Lower leg skin (tissue), 3 donors: ENCODE measurements at regions not wholly inside any gene's neighbourhood (a gene's known extent, or its start where the extent isn't known, plus 50 kb on each side); places are given as distances from the start of the nearest gene placed in this dataset.

Experiments used
- POLR2A ChIP-seq, 2 donors: fragments of 450-650 bp; IDR thresholded peaks; one replicate each; pipeline ENCODE4 v1.6.1; 2016 to 2017; ENCODE audit warnings: antibody characterized with exemption in 2 of 2, mild to moderate bottlenecking in 1 of 2, moderate library complexity in 1 of 2
- TF ChIP-seq, protein P1 (sequence below), 3 donors: fragments of 450-650 bp; IDR thresholded peaks; one replicate each; pipeline ENCODE4 v1.5.1; 2016; ENCODE audit warnings: antibody characterized with exemption in 3 of 3, mild to moderate bottlenecking in 3 of 3, moderate library complexity in 2 of 3

- TF ChIP-seq, protein P1, sequence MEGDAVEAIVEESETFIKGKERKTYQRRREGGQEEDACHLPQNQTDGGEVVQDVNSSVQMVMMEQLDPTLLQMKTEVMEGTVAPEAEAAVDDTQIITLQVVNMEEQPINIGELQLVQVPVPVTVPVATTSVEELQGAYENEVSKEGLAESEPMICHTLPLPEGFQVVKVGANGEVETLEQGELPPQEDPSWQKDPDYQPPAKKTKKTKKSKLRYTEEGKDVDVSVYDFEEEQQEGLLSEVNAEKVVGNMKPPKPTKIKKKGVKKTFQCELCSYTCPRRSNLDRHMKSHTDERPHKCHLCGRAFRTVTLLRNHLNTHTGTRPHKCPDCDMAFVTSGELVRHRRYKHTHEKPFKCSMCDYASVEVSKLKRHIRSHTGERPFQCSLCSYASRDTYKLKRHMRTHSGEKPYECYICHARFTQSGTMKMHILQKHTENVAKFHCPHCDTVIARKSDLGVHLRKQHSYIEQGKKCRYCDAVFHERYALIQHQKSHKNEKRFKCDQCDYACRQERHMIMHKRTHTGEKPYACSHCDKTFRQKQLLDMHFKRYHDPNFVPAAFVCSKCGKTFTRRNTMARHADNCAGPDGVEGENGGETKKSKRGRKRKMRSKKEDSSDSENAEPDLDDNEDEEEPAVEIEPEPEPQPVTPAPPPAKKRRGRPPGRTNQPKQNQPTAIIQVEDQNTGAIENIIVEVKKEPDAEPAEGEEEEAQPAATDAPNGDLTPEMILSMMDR (IDR thresholded peaks at IDR 0.05) = no peak
- TF ChIP-seq POLR2A (IDR thresholded peaks at IDR 0.05) = no peak
Observed at GRCh38 chr14:105709281-105710118, 183.1 kb downstream of the TMEM121 start.
